HCT116 (cell line): ENCODE measurements at regions not wholly inside any gene's neighbourhood (a gene's known extent, or its start where the extent isn't known, plus 50 kb on each side); places are given as distances from the start of the nearest gene placed in this dataset.

ENCODE experiments used
- ATAC-seq: fragments of 200-7000 bp; cut with Tn5 transposase; 2 replicates; pipeline ENCODE4 v1.9.1; 2020; ENCODE audit warnings: mild to moderate bottlenecking, moderate library complexity
- BruUV-seq: library from RNA; stranded (reverse); fragments of 400-500 nt; replicated peaks from 2 replicates; lab custom pipeline; 2021; lab: Mats Ljungman, UMichigan
- CTCF ChIA-PET: fragments of 300-600 bp; sonication (Branson Sonifier 250); formaldehyde crosslinking; loops from one replicate; lab custom pipeline; 2021; ENCODE audit warnings: antibody characterized with exemption; lab: Charles Lee
- POLR2A ChIA-PET: fragments of 300-600, 350-600 bp; sonication (Branson Sonifier 250); formaldehyde crosslinking; loops from one replicate; lab custom pipeline; 2021; ENCODE audit warnings: antibody characterized with exemption; lab: Charles Lee
- RAD21 ChIA-PET, 2 experiments: fragments of 300-600 bp; sonication (Branson Sonifier 250); formaldehyde crosslinking; loops; one replicate each; lab custom pipeline; 2023; ENCODE audit warnings: low total read pairs in 2 of 2; ENCODE audit not compliant: uncharacterized antibody in 2 of 2, unreplicated experiment in 2 of 2, low non-redundant PET in 1 of 2; lab: Charles Lee
- DNase-seq: peaks from one replicate; pipeline ENCODE4 v3.0.0-alpha.2; 2010; ENCODE audit warnings: low read depth, low spot score
- H2AFZ ChIP-seq: fragments of 200-600 bp; shearing (Covaris generic), sonication (generic); 2 replicates; pipeline ENCODE4 v1.6.1; 2017; ENCODE audit warnings: low read depth, mixed run types, mixed read lengths, antibody characterized with exemption, low read length; ENCODE audit not compliant: poor library complexity, severe bottlenecking
- H3K27ac ChIP-seq: 2 replicates; pipeline ENCODE4 v1.5.1; 2012; ENCODE audit warnings: low read depth, low read length
- H3K27me3 ChIP-seq: fragments of 200-600 bp; sonication (generic); 2 replicates; pipeline ENCODE4 v1.6.1; 2016; ENCODE audit warnings: mixed run types, low read length, mixed read lengths; ENCODE audit not compliant: insufficient read depth
- H3K36me3 ChIP-seq, 2 experiments: fragments of 200-500 bp in 1 of 2; fragments of 200-600 bp in 1 of 2; sonication (Bioruptor generic) in 1 of 2; sonication (generic) in 1 of 2; 2 replicates each; pipeline versions ENCODE4 v1.5.1 to v1.6.1; 2014 to 2016; ENCODE audit warnings: low read length in 2 of 2, inconsistent platforms in 1 of 2, mixed read lengths in 1 of 2, mixed run types in 1 of 2; ENCODE audit not compliant: insufficient read depth in 2 of 2, control insufficient read depth in 1 of 2
- H3K4me1 ChIP-seq, 2 experiments: fragments of 200-600 bp in 1 of 2; sonication (generic) in 1 of 2; 2 replicates each; pipeline versions ENCODE4 v1.5.1 to v1.6.1; 2012 to 2017; ENCODE audit warnings: low read length in 2 of 2, inconsistent platforms in 1 of 2, mild to moderate bottlenecking in 1 of 2, mixed read lengths in 1 of 2, mixed run types in 1 of 2, moderate library complexity in 1 of 2; ENCODE audit not compliant: insufficient read depth in 2 of 2, control insufficient read depth in 1 of 2
- H3K4me2 ChIP-seq: fragments of 200-600 bp; sonication (generic); 2 replicates; pipeline ENCODE4 v1.6.1; 2017; ENCODE audit warnings: mixed run types, low read length, mixed read lengths
- H3K4me3 ChIP-seq, 2 experiments: fragments of 200-600 bp in 1 of 2; sonication (generic) in 1 of 2; replicated peaks in 1 of 2; 2 replicates each; pipeline ENCODE4 v1.5.1; 2011 to 2016; ENCODE audit warnings: low read length in 2 of 2, control low read depth in 1 of 2, low read depth in 1 of 2, mild to moderate bottlenecking in 1 of 2, mixed read lengths in 1 of 2, mixed run types in 1 of 2
- H3K79me2 ChIP-seq: fragments of 200-600 bp; sonication (generic); 2 replicates; pipeline ENCODE4 v1.6.1; 2017; ENCODE audit warnings: mild to moderate bottlenecking, mixed run types, low read length, moderate library complexity, mixed read lengths; ENCODE audit not compliant: insufficient read depth
- H3K9ac ChIP-seq: fragments of 200-600 bp; sonication (generic); 2 replicates; pipeline ENCODE4 v1.6.1; 2016; ENCODE audit warnings: low read length, mixed read lengths
- H3K9me2 ChIP-seq: fragments of 200-600 bp; sonication (generic), shearing (Covaris generic); 2 replicates; pipeline ENCODE4 v1.6.1; 2017; ENCODE audit warnings: mixed run types, mild to moderate bottlenecking, moderate library complexity; ENCODE audit not compliant: insufficient read depth
- H3K9me3 ChIP-seq, 2 experiments: fragments of 200-500 bp in 1 of 2; fragments of 200-600 bp in 1 of 2; sonication (Bioruptor generic) in 1 of 2; sonication (generic) in 1 of 2; 2 replicates each; pipeline ENCODE4 v1.6.1; 2014 to 2017; ENCODE audit warnings: low read length in 2 of 2, mixed read lengths in 2 of 2, inconsistent platforms in 1 of 2, low read depth in 1 of 2, mild to moderate bottlenecking in 1 of 2, mixed run types in 1 of 2, moderate library complexity in 1 of 2; ENCODE audit not compliant: control insufficient read depth in 1 of 2, insufficient read depth in 1 of 2
- H4K20me1 ChIP-seq: fragments of 200-600 bp; sonication (generic), shearing (Covaris generic); 2 replicates; pipeline ENCODE4 v1.6.1; 2017; ENCODE audit warnings: mixed run types, mild to moderate bottlenecking, moderate library complexity; ENCODE audit not compliant: insufficient read depth
- CEBPB ChIP-seq: IDR thresholded peaks from 2 replicates; pipeline ENCODE4 v1.6.1; 2012; ENCODE audit warnings: low read depth
- CTCF ChIP-seq, 3 experiments: fragments of 200-600 bp in 1 of 3; sonication (generic) in 1 of 3; IDR thresholded peaks in 2 of 3; conservative IDR thresholded peaks in 1 of 3; 2 replicates each; pipeline ENCODE4 v1.5.1; 2012 to 2017; ENCODE audit warnings: low read depth in 2 of 3, low read length in 2 of 3, antibody characterized with exemption in 1 of 3, borderline replicate concordance in 1 of 3, control low read depth in 1 of 3, mild to moderate bottlenecking in 1 of 3, mixed read lengths in 1 of 3, mixed run types in 1 of 3, moderate library complexity in 1 of 3; ENCODE audit not compliant: insufficient read depth in 1 of 3
- POLR2AphosphoS5 ChIP-seq: IDR thresholded peaks from 2 replicates; pipeline ENCODE4 v1.6.1; 2011; ENCODE audit warnings: mild to moderate bottlenecking, low read depth, low read length, moderate library complexity
- RAD21 ChIP-seq: IDR thresholded peaks from 2 replicates; pipeline ENCODE4 v1.6.1; 2012; ENCODE audit warnings: low read depth, mild to moderate bottlenecking
- REST ChIP-seq: IDR thresholded peaks from 2 replicates; pipeline ENCODE4 v1.6.1; 2012; ENCODE audit warnings: low read depth
- SP1 ChIP-seq: IDR thresholded peaks from 2 replicates; pipeline ENCODE4 v1.6.1; 2012; ENCODE audit warnings: low read depth
- TCF7L2 ChIP-seq: IDR thresholded peaks from 2 replicates; pipeline ENCODE4 v1.7.0; 2011; ENCODE audit warnings: borderline replicate concordance, inconsistent platforms; ENCODE audit not compliant: insufficient read depth, insufficient read length; ENCODE audit errors: extremely low read depth
- YY1 ChIP-seq: IDR thresholded peaks from 2 replicates; pipeline ENCODE4 v1.6.1; 2011; ENCODE audit warnings: low read length, low read depth, moderate library complexity, mild to moderate bottlenecking; ENCODE audit not compliant: insufficient replicate concordance; ENCODE audit errors: extremely low read depth
- ZFX ChIP-seq: fragments of 450-650 bp; IDR thresholded peaks from 2 replicates; pipeline ENCODE4 v1.6.1; 2017
- ZNF274 ChIP-seq: fragments of 200-500 bp; sonication (Bioruptor generic); IDR thresholded peaks from 2 replicates; pipeline ENCODE4 v1.6.1; 2014; ENCODE audit warnings: mild to moderate bottlenecking, low read depth, low read length, inconsistent platforms
- intact Hi-C: fragments of 100-400 bp; cut with micrococcal nuclease; formaldehyde crosslinking; loops from 2 replicates; pipeline ENCODE4 v1.10.0; 2022

- TF ChIP-seq CTCF (IDR thresholded peaks at IDR 0.05 in 2 of 3, conservative IDR thresholded peaks at IDR 0.05 in 1 of 3; ENCODE audit: borderline replicate concordance in 1 of 3, insufficient read depth in 1 of 3, low read depth in 2 of 3, low read length in 2 of 3), result no peak
- TF ChIP-seq ZFX, result no peak
- TF ChIP-seq, all 23 proteins: peak for 0
Measured at GRCh38 chr10:64529003-64529350, 1007.8 kb downstream of the REEP3 start (continued).

GRCh38 chr10:64534616-64535015 is 1013.4 kb downstream of the REEP3 start:
- TF ChIP-seq REST, result no peak
- no peak for TF ChIP-seq SP1
- TF ChIP-seq TCF7L2, result no peak
- TF ChIP-seq YY1, result no peak
- no peak for TF ChIP-seq RAD21
- no peak for TF ChIP-seq CEBPB
- no peak for TF ChIP-seq ZNF274
- no peak for TF ChIP-seq POLR2AphosphoS5
- no peak for ATAC-seq
- Histone ChIP-seq H3K36me3 (no peaks in the 10 kb centered on the region), H3K9me3 (no peaks in the 10 kb centered on the region), H3K4me3 (no peak overlapping the region), H2AFZ (no peak overlapping the region), H3K79me2 (no peaks in the 10 kb centered on the region), H3K9ac (no peak overlapping the region), H3K4me2 (no peak overlapping the region), H3K9me2 (no peaks in the 10 kb centered on the region), H3K27me3 (no peaks in the 10 kb centered on the region), H3K4me1 (no peaks in the 10 kb centered on the region), H4K20me1 (no peaks in the 10 kb centered on the region), H3K27ac (no peak overlapping the region)
- RAD21 ChIA-PET, result no interaction called here
- BruUV-seq, result no TSS peak
- intact Hi-C loops, result no loop called here
- CTCF ChIA-PET, result no interaction called here
- POLR2A ChIA-PET, result no interaction called here
- DNase-seq, result no peak
